Spleen (tissue), 11 donors: ENCODE measurements at regions not wholly inside any gene's neighbourhood (a gene's known extent, or its start where the extent isn't known, plus 50 kb on each side); places are given as distances from the start of the nearest gene placed in this dataset.
A peak's percentile ranks its signal among the peaks of the same experiment; 100 is the strongest.
"Not testable (repeated sequence)": the region's sequence is repeated elsewhere in the genome, so short reads cannot be mapped to it uniquely, and the experiment has no call there.

Experiments used
- DNase-seq: peaks from one replicate; pipeline ENCODE4 v3.0.0-alpha.2; 2020
- H3K27ac ChIP-seq, 8 donors: fragments of 200-600 bp; sonication (generic) in 7 of 8; 1 replicate in 4 of 8; 2 replicates in 4 of 8; pipeline versions ENCODE4 v1.5.0 to v1.8.0; 2016 to 2021; ENCODE audit warnings: inconsistent platforms in 4 of 8, mild to moderate bottlenecking in 4 of 8, moderate library complexity in 1 of 8
- H3K27me3 ChIP-seq, 7 donors: fragments of 200-600 bp; sonication (generic) in 6 of 7; replicated peaks in 1 of 7; 1 replicate in 4 of 7; 2 replicates in 3 of 7; pipeline versions ENCODE4 v1.5.0 to v1.8.0; 2016 to 2021; ENCODE audit warnings: inconsistent platforms in 3 of 7, mild to moderate bottlenecking in 1 of 7
- H3K36me3 ChIP-seq, 6 donors: fragments of 200-600 bp; sonication (generic) in 5 of 6; 1 replicate in 4 of 6; 2 replicates in 2 of 6; pipeline versions ENCODE4 v1.5.0 to v1.8.0; 2016 to 2021; ENCODE audit warnings: inconsistent platforms in 2 of 6
- H3K4me1 ChIP-seq, 6 donors: fragments of 200-600 bp; sonication (generic) in 5 of 6; 1 replicate in 3 of 6; 2 replicates in 3 of 6; pipeline versions ENCODE4 v1.5.0 to v1.8.0; 2016 to 2021; ENCODE audit warnings: inconsistent platforms in 3 of 6
- H3K4me3 ChIP-seq, 8 donors: fragments of 200-600 bp; sonication (generic) in 7 of 8; 1 replicate in 4 of 8; 2 replicates in 4 of 8; pipeline versions ENCODE4 v1.5.0 to v1.8.0; 2016 to 2021; ENCODE audit warnings: inconsistent platforms in 4 of 8, mild to moderate bottlenecking in 4 of 8, moderate library complexity in 2 of 8
- H3K9me3 ChIP-seq, 8 donors: fragments of 200-600 bp; sonication (generic) in 7 of 8; 1 replicate in 4 of 8; 2 replicates in 4 of 8; pipeline versions ENCODE4 v1.5.0 to v1.8.0; 2016 to 2021; ENCODE audit warnings: inconsistent platforms in 4 of 8
- CTCF ChIP-seq, 11 experiments: fragments of 200-600 bp in 7 of 11; fragments of 450-650 bp in 4 of 11; sonication (generic) in 4 of 11; IDR thresholded peaks in 8 of 11; conservative IDR thresholded peaks in 3 of 11; 1 replicate in 7 of 11; 2 replicates in 4 of 11; pipeline versions ENCODE4 v1.4.0 to v1.8.0; 2016 to 2021; ENCODE audit warnings: antibody characterized with exemption in 11 of 11, inconsistent platforms in 4 of 11, mild to moderate bottlenecking in 1 of 11
- POLR2A ChIP-seq, 3 donors: fragments of 450-650 bp; IDR thresholded peaks; one replicate each; pipeline ENCODE4 v1.5.1; 2017; ENCODE audit warnings: antibody characterized with exemption in 3 of 3, mild to moderate bottlenecking in 1 of 3
- POLR2AphosphoS5 ChIP-seq, 3 donors: sonication (generic); formaldehyde crosslinking; IDR thresholded peaks; one replicate each; pipeline ENCODE4 v1.5.1; 2017; ENCODE audit warnings: antibody characterized with exemption in 3 of 3
- WGBS, 5 donors: extraction: QIAGEN DNeasy Blood & Tissue Kit in 3 of 5; methylation state at CpG; one replicate each; pipeline versions ENCODE4 v1.1.5 to v1.1.7; 2013 to 2018; 5-methylcytosine and 5-hydroxymethylcytosine counted together
- intact Hi-C: fragments of 100-400 bp; cut with DNase I; formaldehyde crosslinking; loops from one replicate; pipeline ENCODE4 v1.15.0; 2023; ENCODE audit warnings: low total_unique reads
- donor health status: healthy with polysubstance abuse.
- donor health status: DM: no; HTN: no; CAD: no; lungs with moderate emphysema.
- donor health status: DM: no; HTN: no; CAD: no.
- donor health status: Bipolar disorder and iron deficiency.
- donor health status: healthy.
- donor health status: DM: no; HTN: no; CAD: no.
- donor health status: DM: yes; HTN: yes; CAD: no.

- Histone ChIP-seq H3K4me1 (peaks cover 0 to 10% (median 0%) of the 10 kb centered on the region in 6 donors), H3K27me3 (no peaks in the 10 kb centered on the region), H3K4me3 (no peak overlapping the region), H3K9me3 (peaks cover 0 to 3% (median 0%) of the 10 kb centered on the region in 8 donors), H3K36me3 (no peaks in the 10 kb centered on the region), H3K27ac (peak overlapping the region in 3 of 8 donors; percentile 10 to 34 (median 26))
- TF ChIP-seq CTCF (IDR thresholded peaks at IDR 0.05 in 8 of 11, conservative IDR thresholded peaks at IDR 0.05 in 3 of 11): no peak
- DNase-seq: no peak
- intact Hi-C loops: no loop called here
- 92 to 99% (median 96%) methylated on average over 5 of the region's 5 CpGs for WGBS, 5 donors
Observed at GRCh38 chr6:132023490-132023889, 72.3 kb upstream of the CCN2 start.

GRCh38 chr6:132021552-132022375 is 70.6 kb upstream of the CCN2 start:
- Histone ChIP-seq H3K27ac (peak overlapping the region in 4 of 8 donors; percentile 34 to 74 (median 66)), H3K9me3 (peaks cover 0 to 3% (median 0%) of the 10 kb centered on the region in 8 donors), H3K27me3 (no peaks in the 10 kb centered on the region), H3K4me1 (peaks cover 0 to 10% (median 0%) of the 10 kb centered on the region in 6 donors), H3K4me3 (no peak overlapping the region), H3K36me3 (no peaks in the 10 kb centered on the region)
- no peak for TF ChIP-seq CTCF (IDR thresholded peaks at IDR 0.05 in 8 of 11, conservative IDR thresholded peaks at IDR 0.05 in 3 of 11)
- no peak for TF ChIP-seq POLR2AphosphoS5 (IDR thresholded peaks at IDR 0.05)
- no peak for TF ChIP-seq POLR2A (IDR thresholded peaks at IDR 0.05)
- 73 to 85% (median 76%) methylated on average over 4 of the region's 4 CpGs for WGBS, 5 donors
- intact Hi-C loops: no loop called here
- DNase-seq: no peak

GRCh38 chr6:132020918-132021317 is 69.7 kb upstream of the CCN2 start:
- intact Hi-C loops, H3K9me3 ChIP-seq, H3K36me3 ChIP-seq, H3K27me3 ChIP-seq, DNase-seq, H3K4me1 ChIP-seq, H3K4me3 ChIP-seq: not testable (repeated sequence)
- peak overlapping the region in 7 of 8 donors; percentile 1 to 75 (median 72) for H3K27ac ChIP-seq
- WGBS, 5 donors: 93 to 99% (median 95%) methylated on average over 4 of the region's 4 CpGs

- peaks cover 0 to 10% (median 0%) of the 10 kb centered on the region in 6 donors for H3K4me1 ChIP-seq
- intact Hi-C loops: no loop called here
- peak overlapping the region in 7 of 8 donors; percentile 24 to 75 (median 72) for H3K27ac ChIP-seq
- TF ChIP-seq CTCF (IDR thresholded peaks at IDR 0.05 in 8 of 11, conservative IDR thresholded peaks at IDR 0.05 in 3 of 11) (no peak), POLR2A (IDR thresholded peaks at IDR 0.05) (no peak), POLR2AphosphoS5 (IDR thresholded peaks at IDR 0.05) (no peak)
- H3K9me3 ChIP-seq: peaks cover 0 to 3% (median 0%) of the 10 kb centered on the region in 8 donors
- no peaks in the 10 kb centered on the region for H3K36me3 ChIP-seq
- no peaks in the 10 kb centered on the region for H3K27me3 ChIP-seq
- H3K4me3 ChIP-seq: no peak overlapping the region
- no peak for DNase-seq
- WGBS, 5 donors: 55 to 71% (median 70%) methylated on average over 6 of the region's 6 CpGs
Observed at GRCh38 chr6:132020138-132020581, 69.0 kb upstream of the CCN2 start.
